HCT116 (cell line): ENCODE measurements at regions not wholly inside any gene's neighbourhood (a gene's known extent, or its start where the extent isn't known, plus 50 kb on each side); places are given as distances from the start of the nearest gene placed in this dataset.

Experiments
- ATAC-seq: fragments of 200-7000 bp; cut with Tn5 transposase; 2 replicates; pipeline ENCODE4 v1.9.1; 2020; ENCODE audit warnings: mild to moderate bottlenecking, moderate library complexity
- BruUV-seq: library from RNA; stranded (reverse); fragments of 400-500 nt; replicated peaks from 2 replicates; lab custom pipeline; 2021; lab: Mats Ljungman, UMichigan
- CTCF ChIA-PET: fragments of 300-600 bp; sonication (Branson Sonifier 250); formaldehyde crosslinking; loops from one replicate; lab custom pipeline; 2021; ENCODE audit warnings: antibody characterized with exemption; lab: Charles Lee
- POLR2A ChIA-PET: fragments of 300-600, 350-600 bp; sonication (Branson Sonifier 250); formaldehyde crosslinking; loops from one replicate; lab custom pipeline; 2021; ENCODE audit warnings: antibody characterized with exemption; lab: Charles Lee
- RAD21 ChIA-PET, 2 experiments: fragments of 300-600 bp; sonication (Branson Sonifier 250); formaldehyde crosslinking; loops; one replicate each; lab custom pipeline; 2023; ENCODE audit warnings: low total read pairs in 2 of 2; ENCODE audit not compliant: uncharacterized antibody in 2 of 2, unreplicated experiment in 2 of 2, low non-redundant PET in 1 of 2; lab: Charles Lee
- DNase-seq: peaks from one replicate; pipeline ENCODE4 v3.0.0-alpha.2; 2010; ENCODE audit warnings: low read depth, low spot score
- H2AFZ ChIP-seq: fragments of 200-600 bp; shearing (Covaris generic), sonication (generic); 2 replicates; pipeline ENCODE4 v1.6.1; 2017; ENCODE audit warnings: low read depth, mixed run types, mixed read lengths, antibody characterized with exemption, low read length; ENCODE audit not compliant: poor library complexity, severe bottlenecking
- H3K27ac ChIP-seq: 2 replicates; pipeline ENCODE4 v1.5.1; 2012; ENCODE audit warnings: low read depth, low read length
- H3K27me3 ChIP-seq: fragments of 200-600 bp; sonication (generic); 2 replicates; pipeline ENCODE4 v1.6.1; 2016; ENCODE audit warnings: mixed run types, low read length, mixed read lengths; ENCODE audit not compliant: insufficient read depth
- H3K36me3 ChIP-seq, 2 experiments: fragments of 200-500 bp in 1 of 2; fragments of 200-600 bp in 1 of 2; sonication (Bioruptor generic) in 1 of 2; sonication (generic) in 1 of 2; 2 replicates each; pipeline versions ENCODE4 v1.5.1 to v1.6.1; 2014 to 2016; ENCODE audit warnings: low read length in 2 of 2, inconsistent platforms in 1 of 2, mixed read lengths in 1 of 2, mixed run types in 1 of 2; ENCODE audit not compliant: insufficient read depth in 2 of 2, control insufficient read depth in 1 of 2
- H3K4me1 ChIP-seq, 2 experiments: fragments of 200-600 bp in 1 of 2; sonication (generic) in 1 of 2; 2 replicates each; pipeline versions ENCODE4 v1.5.1 to v1.6.1; 2012 to 2017; ENCODE audit warnings: low read length in 2 of 2, inconsistent platforms in 1 of 2, mild to moderate bottlenecking in 1 of 2, mixed read lengths in 1 of 2, mixed run types in 1 of 2, moderate library complexity in 1 of 2; ENCODE audit not compliant: insufficient read depth in 2 of 2, control insufficient read depth in 1 of 2
- H3K4me2 ChIP-seq: fragments of 200-600 bp; sonication (generic); 2 replicates; pipeline ENCODE4 v1.6.1; 2017; ENCODE audit warnings: mixed run types, low read length, mixed read lengths
- H3K4me3 ChIP-seq, 2 experiments: fragments of 200-600 bp in 1 of 2; sonication (generic) in 1 of 2; replicated peaks in 1 of 2; 2 replicates each; pipeline ENCODE4 v1.5.1; 2011 to 2016; ENCODE audit warnings: low read length in 2 of 2, control low read depth in 1 of 2, low read depth in 1 of 2, mild to moderate bottlenecking in 1 of 2, mixed read lengths in 1 of 2, mixed run types in 1 of 2
- H3K79me2 ChIP-seq: fragments of 200-600 bp; sonication (generic); 2 replicates; pipeline ENCODE4 v1.6.1; 2017; ENCODE audit warnings: mild to moderate bottlenecking, mixed run types, low read length, moderate library complexity, mixed read lengths; ENCODE audit not compliant: insufficient read depth
- H3K9ac ChIP-seq: fragments of 200-600 bp; sonication (generic); 2 replicates; pipeline ENCODE4 v1.6.1; 2016; ENCODE audit warnings: low read length, mixed read lengths
- H3K9me2 ChIP-seq: fragments of 200-600 bp; sonication (generic), shearing (Covaris generic); 2 replicates; pipeline ENCODE4 v1.6.1; 2017; ENCODE audit warnings: mixed run types, mild to moderate bottlenecking, moderate library complexity; ENCODE audit not compliant: insufficient read depth
- H3K9me3 ChIP-seq, 2 experiments: fragments of 200-500 bp in 1 of 2; fragments of 200-600 bp in 1 of 2; sonication (Bioruptor generic) in 1 of 2; sonication (generic) in 1 of 2; 2 replicates each; pipeline ENCODE4 v1.6.1; 2014 to 2017; ENCODE audit warnings: low read length in 2 of 2, mixed read lengths in 2 of 2, inconsistent platforms in 1 of 2, low read depth in 1 of 2, mild to moderate bottlenecking in 1 of 2, mixed run types in 1 of 2, moderate library complexity in 1 of 2; ENCODE audit not compliant: control insufficient read depth in 1 of 2, insufficient read depth in 1 of 2
- H4K20me1 ChIP-seq: fragments of 200-600 bp; sonication (generic), shearing (Covaris generic); 2 replicates; pipeline ENCODE4 v1.6.1; 2017; ENCODE audit warnings: mixed run types, mild to moderate bottlenecking, moderate library complexity; ENCODE audit not compliant: insufficient read depth
- EGR1 ChIP-seq: IDR thresholded peaks from 2 replicates; pipeline ENCODE4 v1.6.1; 2012; ENCODE audit warnings: low read depth
- ELF1 ChIP-seq: IDR thresholded peaks from 2 replicates; pipeline ENCODE4 v1.6.1; 2012; ENCODE audit warnings: low read depth, borderline replicate concordance
- EZH2 ChIP-seq: fragments of 200-600 bp; sonication (generic); IDR thresholded peaks from 2 replicates; pipeline ENCODE4 v1.6.1; 2017; ENCODE audit warnings: antibody characterized with exemption, mixed run types
- FOSL1 ChIP-seq: IDR thresholded peaks from 2 replicates; pipeline ENCODE4 v1.6.1; 2012; ENCODE audit warnings: low read depth
- POLR2A ChIP-seq: IDR thresholded peaks from 2 replicates; pipeline ENCODE4 v1.7.0; 2011; ENCODE audit warnings: borderline replicate concordance; ENCODE audit not compliant: insufficient read depth, insufficient read length; ENCODE audit errors: extremely low read depth
- RAD21 ChIP-seq: IDR thresholded peaks from 2 replicates; pipeline ENCODE4 v1.6.1; 2012; ENCODE audit warnings: low read depth, mild to moderate bottlenecking
- SIN3A ChIP-seq: IDR thresholded peaks from 2 replicates; pipeline ENCODE4 v1.6.1; 2012; ENCODE audit warnings: low read depth
- SRF ChIP-seq: IDR thresholded peaks from 2 replicates; pipeline ENCODE4 v1.6.1; 2012; ENCODE audit warnings: low read depth
- TCF7L2 ChIP-seq: IDR thresholded peaks from 2 replicates; pipeline ENCODE4 v1.7.0; 2011; ENCODE audit warnings: borderline replicate concordance, inconsistent platforms; ENCODE audit not compliant: insufficient read depth, insufficient read length; ENCODE audit errors: extremely low read depth
- YY1 ChIP-seq: IDR thresholded peaks from 2 replicates; pipeline ENCODE4 v1.6.1; 2011; ENCODE audit warnings: low read length, low read depth, moderate library complexity, mild to moderate bottlenecking; ENCODE audit not compliant: insufficient replicate concordance; ENCODE audit errors: extremely low read depth
- ZFX ChIP-seq: fragments of 450-650 bp; IDR thresholded peaks from 2 replicates; pipeline ENCODE4 v1.6.1; 2017
- ZNF274 ChIP-seq: fragments of 200-500 bp; sonication (Bioruptor generic); IDR thresholded peaks from 2 replicates; pipeline ENCODE4 v1.6.1; 2014; ENCODE audit warnings: mild to moderate bottlenecking, low read depth, low read length, inconsistent platforms
- intact Hi-C: fragments of 100-400 bp; cut with micrococcal nuclease; formaldehyde crosslinking; loops from 2 replicates; pipeline ENCODE4 v1.10.0; 2022
- TF ChIP-seq, protein P1 (sequence below): IDR thresholded peaks from 2 replicates; pipeline ENCODE4 v1.6.1; 2011; ENCODE audit warnings: mild to moderate bottlenecking, low read length, moderate library complexity; ENCODE audit not compliant: insufficient replicate concordance; ENCODE audit errors: extremely low read depth
- TF ChIP-seq, protein P2 (sequence below): IDR thresholded peaks from 2 replicates; pipeline ENCODE4 v1.6.1; 2012
- TF ChIP-seq, protein P3 (sequence below), 3 experiments: fragments of 200-600 bp in 1 of 3; sonication (generic) in 1 of 3; IDR thresholded peaks in 2 of 3; conservative IDR thresholded peaks in 1 of 3; 2 replicates each; pipeline ENCODE4 v1.5.1; 2012 to 2017; ENCODE audit warnings: low read depth in 2 of 3, low read length in 2 of 3, antibody characterized with exemption in 1 of 3, borderline replicate concordance in 1 of 3, control low read depth in 1 of 3, mild to moderate bottlenecking in 1 of 3, mixed read lengths in 1 of 3, mixed run types in 1 of 3, moderate library complexity in 1 of 3; ENCODE audit not compliant: insufficient read depth in 1 of 3

GRCh38 chrY:7659047-7659446 lies 747.5 kb upstream of the AMELY start (continued):
- TF ChIP-seq, protein P1, sequence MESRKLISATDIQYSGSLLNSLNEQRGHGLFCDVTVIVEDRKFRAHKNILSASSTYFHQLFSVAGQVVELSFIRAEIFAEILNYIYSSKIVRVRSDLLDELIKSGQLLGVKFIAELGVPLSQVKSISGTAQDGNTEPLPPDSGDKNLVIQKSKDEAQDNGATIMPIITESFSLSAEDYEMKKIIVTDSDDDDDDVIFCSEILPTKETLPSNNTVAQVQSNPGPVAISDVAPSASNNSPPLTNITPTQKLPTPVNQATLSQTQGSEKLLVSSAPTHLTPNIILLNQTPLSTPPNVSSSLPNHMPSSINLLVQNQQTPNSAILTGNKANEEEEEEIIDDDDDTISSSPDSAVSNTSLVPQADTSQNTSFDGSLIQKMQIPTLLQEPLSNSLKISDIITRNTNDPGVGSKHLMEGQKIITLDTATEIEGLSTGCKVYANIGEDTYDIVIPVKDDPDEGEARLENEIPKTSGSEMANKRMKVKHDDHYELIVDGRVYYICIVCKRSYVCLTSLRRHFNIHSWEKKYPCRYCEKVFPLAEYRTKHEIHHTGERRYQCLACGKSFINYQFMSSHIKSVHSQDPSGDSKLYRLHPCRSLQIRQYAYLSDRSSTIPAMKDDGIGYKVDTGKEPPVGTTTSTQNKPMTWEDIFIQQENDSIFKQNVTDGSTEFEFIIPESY = no peak
- TF ChIP-seq EGR1 = no peak
- TF ChIP-seq, protein P2, sequence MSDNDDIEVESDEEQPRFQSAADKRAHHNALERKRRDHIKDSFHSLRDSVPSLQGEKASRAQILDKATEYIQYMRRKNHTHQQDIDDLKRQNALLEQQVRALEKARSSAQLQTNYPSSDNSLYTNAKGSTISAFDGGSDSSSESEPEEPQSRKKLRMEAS = no peak
- no peak for TF ChIP-seq ZFX

GRCh38 chrY:7656596-7656995 lies 745.0 kb upstream of the AMELY start:
- POLR2A ChIA-PET = no interaction called here
- DNase-seq = no peak
- ATAC-seq = no peak
- TF ChIP-seq EZH2 = no peak
- TF ChIP-seq RAD21 = no peak
- TF ChIP-seq SRF = no peak
- no peak for TF ChIP-seq ELF1
- TF ChIP-seq, protein P3, sequence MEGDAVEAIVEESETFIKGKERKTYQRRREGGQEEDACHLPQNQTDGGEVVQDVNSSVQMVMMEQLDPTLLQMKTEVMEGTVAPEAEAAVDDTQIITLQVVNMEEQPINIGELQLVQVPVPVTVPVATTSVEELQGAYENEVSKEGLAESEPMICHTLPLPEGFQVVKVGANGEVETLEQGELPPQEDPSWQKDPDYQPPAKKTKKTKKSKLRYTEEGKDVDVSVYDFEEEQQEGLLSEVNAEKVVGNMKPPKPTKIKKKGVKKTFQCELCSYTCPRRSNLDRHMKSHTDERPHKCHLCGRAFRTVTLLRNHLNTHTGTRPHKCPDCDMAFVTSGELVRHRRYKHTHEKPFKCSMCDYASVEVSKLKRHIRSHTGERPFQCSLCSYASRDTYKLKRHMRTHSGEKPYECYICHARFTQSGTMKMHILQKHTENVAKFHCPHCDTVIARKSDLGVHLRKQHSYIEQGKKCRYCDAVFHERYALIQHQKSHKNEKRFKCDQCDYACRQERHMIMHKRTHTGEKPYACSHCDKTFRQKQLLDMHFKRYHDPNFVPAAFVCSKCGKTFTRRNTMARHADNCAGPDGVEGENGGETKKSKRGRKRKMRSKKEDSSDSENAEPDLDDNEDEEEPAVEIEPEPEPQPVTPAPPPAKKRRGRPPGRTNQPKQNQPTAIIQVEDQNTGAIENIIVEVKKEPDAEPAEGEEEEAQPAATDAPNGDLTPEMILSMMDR (IDR thresholded peaks at IDR 0.05 in 2 of 3, conservative IDR thresholded peaks at IDR 0.05 in 1 of 3; ENCODE audit: borderline replicate concordance in 1 of 3, insufficient read depth in 1 of 3, low read depth in 2 of 3, low read length in 2 of 3) = no peak
- TF ChIP-seq, protein P1 = no peak
- no peak for TF ChIP-seq ZNF274
- no peak for TF ChIP-seq YY1
- TF ChIP-seq, protein P2 = no peak
- TF ChIP-seq POLR2A = no peak
- no peak for TF ChIP-seq SIN3A
- TF ChIP-seq FOSL1 = no peak
- no peak for TF ChIP-seq EGR1
- TF ChIP-seq TCF7L2 = no peak

More at GRCh38 chrY:7656596-7656995, 745.0 kb upstream of the AMELY start:
- H3K4me3 ChIP-seq = no peak overlapping the region
- no peak overlapping the region for H3K4me2 ChIP-seq
- H3K27me3 ChIP-seq = no peaks in the 10 kb centered on the region
- H3K79me2 ChIP-seq = no peaks in the 10 kb centered on the region
- H3K9me3 ChIP-seq = no peaks in the 10 kb centered on the region
- H2AFZ ChIP-seq = no peak overlapping the region
- no peaks in the 10 kb centered on the region for H4K20me1 ChIP-seq
- ChIA-PET RAD21 (no interaction called here), CTCF (no interaction called here)
- H3K9me2 ChIP-seq = no peaks in the 10 kb centered on the region
- H3K4me1 ChIP-seq = no peaks in the 10 kb centered on the region
- intact Hi-C loops = no loop called here
- H3K9ac ChIP-seq = no peak overlapping the region
- BruUV-seq = no TSS peak
- no peaks in the 10 kb centered on the region for H3K36me3 ChIP-seq
- H3K27ac ChIP-seq = no peak overlapping the region
